ENCODE measurements at regions not wholly inside any gene's neighbourhood (a gene's known extent, or its start where the extent isn't known, plus 50 kb on each side); places are given as distances from the start of the nearest gene placed in this dataset.

GRCh38 chr14:59101476-59101875 lies 87.0 kb upstream of the DAAM1 start:
- no peaks in the 10 kb centered on the region for H3K9me3 ChIP-seq (ENCODE audit: control insufficient read depth, low read length)
- H3K27me3 ChIP-seq (replicated peaks; ENCODE audit: control insufficient read depth, insufficient read depth, low read length) = no peaks in the 10 kb centered on the region
- H3K9ac ChIP-seq (ENCODE audit: low read length) = no peak overlapping the region
- H3K4me1 ChIP-seq (ENCODE audit: control insufficient read depth, insufficient read depth, low read length) = peaks cover 3% of the 10 kb centered on the region
- no peaks in the 10 kb centered on the region for H3K36me3 ChIP-seq (ENCODE audit: control insufficient read depth, insufficient read depth, low read length, severe bottlenecking)
- H3K4me3 ChIP-seq (ENCODE audit: low read length) = no peak overlapping the region
- DNase-seq (ENCODE audit: low read depth) = no peak

- H3K4me3 ChIP-seq (ENCODE audit: low read length) = no peak overlapping the region
- no peak overlapping the region for H3K9ac ChIP-seq (ENCODE audit: low read length)
- peak; percentile 32 for DNase-seq (ENCODE audit: low read depth)
Observed at GRCh38 chr14:59103396-59103795, 85.1 kb upstream of the DAAM1 start.

GRCh38 chr14:59107819-59108218 lies 80.6 kb upstream of the DAAM1 start:
- Histone ChIP-seq H3K4me1 (ENCODE audit: control insufficient read depth, insufficient read depth, low read length) (peaks cover 3% of the 10 kb centered on the region), H3K4me3 (ENCODE audit: low read length) (no peak overlapping the region), H3K9me3 (ENCODE audit: control insufficient read depth, low read length) (no peaks in the 10 kb centered on the region), H3K27me3 (replicated peaks; ENCODE audit: control insufficient read depth, insufficient read depth, low read length) (no peaks in the 10 kb centered on the region), H3K36me3 (ENCODE audit: control insufficient read depth, insufficient read depth, low read length, severe bottlenecking) (no peaks in the 10 kb centered on the region), H3K9ac (ENCODE audit: low read length) (no peak overlapping the region)
- no peak for DNase-seq (ENCODE audit: low read depth)

More at GRCh38 chr14:59103396-59103795, 85.1 kb upstream of the DAAM1 start:
- no peaks in the 10 kb centered on the region for H3K36me3 ChIP-seq (ENCODE audit: control insufficient read depth, insufficient read depth, low read length, severe bottlenecking)
- H3K9me3 ChIP-seq (ENCODE audit: control insufficient read depth, low read length) = no peaks in the 10 kb centered on the region
- peaks cover 3% of the 10 kb centered on the region for H3K4me1 ChIP-seq (ENCODE audit: control insufficient read depth, insufficient read depth, low read length)
- H3K27me3 ChIP-seq (replicated peaks; ENCODE audit: control insufficient read depth, insufficient read depth, low read length) = no peaks in the 10 kb centered on the region

GRCh38 chr14:59116984-59117415 lies 71.5 kb upstream of the DAAM1 start:
- Histone ChIP-seq H3K27me3 (replicated peaks; ENCODE audit: control insufficient read depth, insufficient read depth, low read length) (no peaks in the 10 kb centered on the region), H3K4me1 (ENCODE audit: control insufficient read depth, insufficient read depth, low read length) (no peaks in the 10 kb centered on the region), H3K4me3 (ENCODE audit: low read length) (no peak overlapping the region), H3K36me3 (ENCODE audit: control insufficient read depth, insufficient read depth, low read length, severe bottlenecking) (no peaks in the 10 kb centered on the region), H3K9me3 (ENCODE audit: control insufficient read depth, low read length) (no peaks in the 10 kb centered on the region), H3K9ac (ENCODE audit: low read length) (no peak overlapping the region)
- DNase-seq (ENCODE audit: low read depth) = no peak

- Histone ChIP-seq H3K4me3 (ENCODE audit: low read length) (no peak overlapping the region), H3K9me3 (ENCODE audit: control insufficient read depth, low read length) (no peaks in the 10 kb centered on the region), H3K36me3 (ENCODE audit: control insufficient read depth, insufficient read depth, low read length, severe bottlenecking) (no peaks in the 10 kb centered on the region), H3K9ac (ENCODE audit: low read length) (no peak overlapping the region), H3K27me3 (replicated peaks; ENCODE audit: control insufficient read depth, insufficient read depth, low read length) (no peaks in the 10 kb centered on the region), H3K4me1 (ENCODE audit: control insufficient read depth, insufficient read depth, low read length) (no peaks in the 10 kb centered on the region)
- DNase-seq (ENCODE audit: low read depth) = no peak
Observed at GRCh38 chr14:59117754-59118528, 70.5 kb upstream of the DAAM1 start.

- Histone ChIP-seq H3K36me3 (ENCODE audit: control insufficient read depth, insufficient read depth, low read length, severe bottlenecking) (no peaks in the 10 kb centered on the region), H3K9me3 (ENCODE audit: control insufficient read depth, low read length) (no peaks in the 10 kb centered on the region), H3K4me1 (ENCODE audit: control insufficient read depth, insufficient read depth, low read length) (peaks cover 5% of the 10 kb centered on the region), H3K27me3 (replicated peaks; ENCODE audit: control insufficient read depth, insufficient read depth, low read length) (no peaks in the 10 kb centered on the region), H3K4me3 (ENCODE audit: low read length) (no peak overlapping the region), H3K9ac (ENCODE audit: low read length) (no peak overlapping the region)
- no peak for DNase-seq (ENCODE audit: low read depth)
Observed at GRCh38 chr14:59120921-59121320, 67.5 kb upstream of the DAAM1 start.

- Histone ChIP-seq H3K4me1 (ENCODE audit: control insufficient read depth, insufficient read depth, low read length) (peaks cover 11% of the 10 kb centered on the region), H3K27me3 (replicated peaks; ENCODE audit: control insufficient read depth, insufficient read depth, low read length) (no peaks in the 10 kb centered on the region), H3K36me3 (ENCODE audit: control insufficient read depth, insufficient read depth, low read length, severe bottlenecking) (no peaks in the 10 kb centered on the region), H3K4me3 (ENCODE audit: low read length) (no peak overlapping the region), H3K9me3 (ENCODE audit: control insufficient read depth, low read length) (no peaks in the 10 kb centered on the region), H3K9ac (ENCODE audit: low read length) (no peak overlapping the region)
- DNase-seq (ENCODE audit: low read depth) = peak; percentile 31
Observed at GRCh38 chr14:59123531-59123930, 64.9 kb upstream of the DAAM1 start.

- H3K9me3 ChIP-seq (ENCODE audit: control insufficient read depth, low read length) = no peaks in the 10 kb centered on the region
- no peaks in the 10 kb centered on the region for H3K36me3 ChIP-seq (ENCODE audit: control insufficient read depth, insufficient read depth, low read length, severe bottlenecking)
- no peak overlapping the region for H3K4me3 ChIP-seq (ENCODE audit: low read length)
- no peaks in the 10 kb centered on the region for H3K27me3 ChIP-seq (replicated peaks; ENCODE audit: control insufficient read depth, insufficient read depth, low read length)
- H3K9ac ChIP-seq (ENCODE audit: low read length) = no peak overlapping the region
- peaks cover 11% of the 10 kb centered on the region for H3K4me1 ChIP-seq (ENCODE audit: control insufficient read depth, insufficient read depth, low read length)
- DNase-seq (ENCODE audit: low read depth) = peak; percentile 70
Observed at GRCh38 chr14:59123975-59124374, 64.5 kb upstream of the DAAM1 start.

- no peak for DNase-seq (ENCODE audit: low read depth)
- Histone ChIP-seq H3K9ac (ENCODE audit: low read length) (no peak overlapping the region), H3K36me3 (ENCODE audit: control insufficient read depth, insufficient read depth, low read length, severe bottlenecking) (no peaks in the 10 kb centered on the region), H3K9me3 (ENCODE audit: control insufficient read depth, low read length) (no peaks in the 10 kb centered on the region), H3K27me3 (replicated peaks; ENCODE audit: control insufficient read depth, insufficient read depth, low read length) (no peaks in the 10 kb centered on the region), H3K4me3 (ENCODE audit: low read length) (no peak overlapping the region), H3K4me1 (ENCODE audit: control insufficient read depth, insufficient read depth, low read length) (peaks cover 11% of the 10 kb centered on the region)
Observed at GRCh38 chr14:59125156-59125555, 63.3 kb upstream of the DAAM1 start.

GRCh38 chr14:59126714-59127436 lies 61.6 kb upstream of the DAAM1 start:
- H3K9ac ChIP-seq (ENCODE audit: low read length) = no peak overlapping the region
- H3K9me3 ChIP-seq (ENCODE audit: control insufficient read depth, low read length) = no peaks in the 10 kb centered on the region
- peak; percentile 82 for DNase-seq (ENCODE audit: low read depth)
- no peak overlapping the region for H3K4me3 ChIP-seq (ENCODE audit: low read length)
- peaks cover 11% of the 10 kb centered on the region for H3K4me1 ChIP-seq (ENCODE audit: control insufficient read depth, insufficient read depth, low read length)
- H3K36me3 ChIP-seq (ENCODE audit: control insufficient read depth, insufficient read depth, low read length, severe bottlenecking) = no peaks in the 10 kb centered on the region
- no peaks in the 10 kb centered on the region for H3K27me3 ChIP-seq (replicated peaks; ENCODE audit: control insufficient read depth, insufficient read depth, low read length)

GRCh38 chr14:59127437-59127732 lies 61.1 kb upstream of the DAAM1 start:
- no peak overlapping the region for H3K9ac ChIP-seq (ENCODE audit: low read length)
- no peaks in the 10 kb centered on the region for H3K27me3 ChIP-seq (replicated peaks; ENCODE audit: control insufficient read depth, insufficient read depth, low read length)
- no peak overlapping the region for H3K4me3 ChIP-seq (ENCODE audit: low read length)
- H3K36me3 ChIP-seq (ENCODE audit: control insufficient read depth, insufficient read depth, low read length, severe bottlenecking) = no peaks in the 10 kb centered on the region
- peaks cover 11% of the 10 kb centered on the region for H3K4me1 ChIP-seq (ENCODE audit: control insufficient read depth, insufficient read depth, low read length)
- no peaks in the 10 kb centered on the region for H3K9me3 ChIP-seq (ENCODE audit: control insufficient read depth, low read length)
- no peak for DNase-seq (ENCODE audit: low read depth)

Measured in adipocyte (in vitro differentiated cells).